ENCODE measurements at regions not wholly inside any gene's neighbourhood (a gene's known extent, or its start where the extent isn't known, plus 50 kb on each side); places are given as distances from the start of the nearest gene placed in this dataset.

- TF ChIP-seq POLR2A (IDR thresholded peaks at IDR 0.05) (no peak), CTCF (IDR thresholded peaks at IDR 0.05) (no peak), POLR2AphosphoS5 (IDR thresholded peaks at IDR 0.05) (no peak)
Observed at GRCh38 chr3:6189384-6189783, 671.5 kb upstream of the GRM7 start.

Measured in prostate gland (tissue), 2 donors.